GM18508 (cell line): ENCODE measurements at regions not wholly inside any gene's neighbourhood (a gene's known extent, or its start where the extent isn't known, plus 50 kb on each side); places are given as distances from the start of the nearest gene placed in this dataset.

Source experiments
- ATAC-seq: cut with Tn5 transposase; IDR thresholded peaks from one replicate; pipeline ENCODE4 v1.9.1; 2021; ENCODE audit warnings: moderate number of reproducible peaks; ENCODE audit not compliant: insufficient read depth, unreplicated experiment

- no peak for ATAC-seq
Measured at GRCh38 chr6:123747515-123747914, 56.1 kb upstream of the NKAIN2 start.

GRCh38 chr6:123745895-123746294 is 57.8 kb upstream of the NKAIN2 start:
- ATAC-seq: no peak

GRCh38 chr6:123744840-123745239 is 58.8 kb upstream of the NKAIN2 start:
- ATAC-seq: no peak

- no peak for ATAC-seq
Measured at GRCh38 chr6:123742626-123743025, 61.0 kb upstream of the NKAIN2 start.

GRCh38 chr6:123733180-123733579 is 70.5 kb upstream of the NKAIN2 start:
- ATAC-seq: no peak

- ATAC-seq: no peak
Measured at GRCh38 chr6:123716506-123716905, 79.8 kb upstream of the TRDN start.

- peak; percentile 78 for ATAC-seq
Measured at GRCh38 chr6:123715006-123715863, 78.5 kb upstream of the TRDN start.

GRCh38 chr6:123712831-123713230 is 76.1 kb upstream of the TRDN start:
- no peak for ATAC-seq

- no peak for ATAC-seq
Measured at GRCh38 chr6:123702943-123703342, 66.2 kb upstream of the TRDN start.

- ATAC-seq: no peak
Measured at GRCh38 chr6:123687864-123688263, 51.1 kb upstream of the TRDN start.
